SK-N-SH (cell line): ENCODE measurements at regions not wholly inside any gene's neighbourhood (a gene's known extent, or its start where the extent isn't known, plus 50 kb on each side); places are given as distances from the start of the nearest gene placed in this dataset.

ENCODE experiments used
- CTCF ChIA-PET: fragments of 300-600, 350-600 bp; formaldehyde crosslinking; extraction: SDS; loops from one replicate; lab custom pipeline; 2021; lab: Yijun Ruan, JAX
- POLR2A ChIA-PET: fragments of 350-600 bp; sonication (Branson Sonifier 250); formaldehyde crosslinking; extraction: SDS; loops from one replicate; lab custom pipeline; 2020; ENCODE audit warnings: antibody characterized with exemption, inconsistent platforms; lab: Yijun Ruan, JAX
- DNase-seq: peaks from one replicate; pipeline ENCODE4 v3.0.0; 2012
- H2AFZ ChIP-seq: fragments of 200-600 bp; sonication (generic); 2 replicates; pipeline ENCODE4 v1.8.1; 2016; ENCODE audit warnings: antibody characterized with exemption, mild to moderate bottlenecking, low read depth
- H3F3A ChIP-seq: fragments of 200-600 bp; sonication (generic); replicated peaks from 2 replicates; pipeline ENCODE3; 2016; ENCODE audit warnings: antibody characterized with exemption, mild to moderate bottlenecking; ENCODE audit not compliant: insufficient read depth
- H3K27ac ChIP-seq, 2 experiments: fragments of 200-500 bp in 1 of 2; fragments of 200-600 bp in 1 of 2; sonication (Bioruptor generic) in 1 of 2; sonication (generic), shearing (Covaris generic) in 1 of 2; 2 replicates each; pipeline versions ENCODE4 v1.5.1 to v1.6.1; 2014 to 2016; ENCODE audit warnings: low read depth in 2 of 2, inconsistent platforms in 1 of 2, low read length in 1 of 2, mild to moderate bottlenecking in 1 of 2, mixed read lengths in 1 of 2
- H3K27me3 ChIP-seq: fragments of 200-600 bp; sonication (generic), shearing (Covaris generic); 2 replicates; pipeline ENCODE4 v1.6.1; 2016; ENCODE audit warnings: mixed run types; ENCODE audit not compliant: insufficient read depth
- H3K36me3 ChIP-seq, 2 experiments: fragments of 200-500 bp in 1 of 2; fragments of 200-600 bp in 1 of 2; sonication (Bioruptor generic) in 1 of 2; sonication (generic) in 1 of 2; replicated peaks in 1 of 2; 2 replicates each; pipeline versions ENCODE3 to v1.5.1; 2014 to 2016; ENCODE audit warnings: low read length in 1 of 2, mild to moderate bottlenecking in 1 of 2; ENCODE audit not compliant: insufficient read depth in 2 of 2, control insufficient read depth in 1 of 2
- H3K4me1 ChIP-seq, 2 experiments: fragments of 200-500 bp in 1 of 2; fragments of 200-600 bp in 1 of 2; sonication (Bioruptor generic) in 1 of 2; sonication (generic), shearing (Covaris generic) in 1 of 2; 2 replicates each; pipeline versions ENCODE4 v1.5.1 to v1.6.1; 2014 to 2016; ENCODE audit warnings: low read depth in 1 of 2, low read length in 1 of 2, mixed run types in 1 of 2; ENCODE audit not compliant: insufficient read depth in 2 of 2, control insufficient read depth in 1 of 2
- H3K4me2 ChIP-seq: fragments of 200-600 bp; sonication (generic), shearing (Covaris generic); 2 replicates; pipeline ENCODE4 v1.6.1; 2017; ENCODE audit warnings: mixed run types
- H3K4me3 ChIP-seq, 2 experiments: fragments of 200-500 bp in 1 of 2; fragments of 200-600 bp in 1 of 2; sonication (Bioruptor generic) in 1 of 2; sonication (generic), shearing (Covaris generic) in 1 of 2; 2 replicates each; pipeline versions ENCODE4 v1.5.1 to v1.8.1; 2014 to 2016; ENCODE audit warnings: low read depth in 2 of 2, inconsistent platforms in 1 of 2, low read length in 1 of 2, mild to moderate bottlenecking in 1 of 2, mixed read lengths in 1 of 2, moderate library complexity in 1 of 2
- H3K79me2 ChIP-seq: fragments of 200-600 bp; sonication (generic); 2 replicates; pipeline ENCODE4 v1.8.1; 2017; ENCODE audit warnings: mild to moderate bottlenecking; ENCODE audit not compliant: insufficient read depth
- H3K9ac ChIP-seq: fragments of 200-600 bp; sonication (generic); 2 replicates; pipeline ENCODE4 v1.6.1; 2017; ENCODE audit warnings: mixed run types
- H3K9me2 ChIP-seq: fragments of 200-600 bp; sonication (generic); 2 replicates; pipeline ENCODE4 v1.6.1; 2017; ENCODE audit warnings: mixed run types
- H3K9me3 ChIP-seq: fragments of 200-600 bp; sonication (generic); 2 replicates; pipeline ENCODE4 v1.6.1; 2017; ENCODE audit warnings: mixed run types, mild to moderate bottlenecking, moderate library complexity
- H4K20me1 ChIP-seq: fragments of 200-600 bp; sonication (generic); 2 replicates; pipeline ENCODE4 v1.6.1; 2017; ENCODE audit warnings: mild to moderate bottlenecking, mixed run types; ENCODE audit not compliant: insufficient read depth
- CHD2 ChIP-seq: fragments of 150-350 bp; IDR thresholded peaks from 2 replicates; pipeline ENCODE4 v1.6.1; 2018; ENCODE audit warnings: low read length; ENCODE audit not compliant: partially characterized antibody
- CTCF ChIP-seq: fragments of 200-600 bp; sonication (generic); IDR thresholded peaks from 2 replicates; pipeline ENCODE4 v1.6.1; 2017; ENCODE audit warnings: antibody characterized with exemption, mild to moderate bottlenecking, moderate library complexity
- ELF1 ChIP-seq: IDR thresholded peaks from 2 replicates; pipeline ENCODE4 v1.4.0; 2012
- EP300 ChIP-seq, 2 experiments: IDR thresholded peaks; 2 replicates each; pipeline versions ENCODE4 v1.4.0 to v1.6.1; 2012; ENCODE audit warnings: borderline replicate concordance in 1 of 2, low read depth in 1 of 2, low read length in 1 of 2
- FOSL2 ChIP-seq: IDR thresholded peaks from 2 replicates; pipeline ENCODE4 v1.4.0; 2012; ENCODE audit warnings: low read depth, mild to moderate bottlenecking, moderate library complexity, borderline replicate concordance
- FOXM1 ChIP-seq: IDR thresholded peaks from 2 replicates; pipeline ENCODE4 v1.4.0; 2012; ENCODE audit warnings: low read depth, mild to moderate bottlenecking
- GABPA ChIP-seq: IDR thresholded peaks from 2 replicates; pipeline ENCODE4 v1.4.0; 2012; ENCODE audit warnings: low read depth, mild to moderate bottlenecking
- GATA2 ChIP-seq: sonication (generic); formaldehyde crosslinking; IDR thresholded peaks from 2 replicates; pipeline ENCODE4 v1.5.0; 2020; ENCODE audit warnings: mild to moderate bottlenecking, missing genetic modification reagents
- IRF3 ChIP-seq: fragments of 150-350 bp; IDR thresholded peaks from 2 replicates; pipeline ENCODE4 v1.6.1; 2016; ENCODE audit warnings: mild to moderate bottlenecking, low read depth, low read length
- JUND ChIP-seq: IDR thresholded peaks from 2 replicates; pipeline ENCODE4 v1.4.0; 2012
- MAX ChIP-seq: IDR thresholded peaks from 2 replicates; pipeline ENCODE4 v1.4.0; 2012; ENCODE audit warnings: low read depth
- MXI1 ChIP-seq: IDR thresholded peaks from 2 replicates; pipeline ENCODE4 v1.6.1; 2012; ENCODE audit warnings: mild to moderate bottlenecking, low read depth, low read length, improper control_type of control experiment
- NFIC ChIP-seq: IDR thresholded peaks from 2 replicates; pipeline ENCODE4 v1.4.0; 2012; ENCODE audit warnings: borderline replicate concordance
- NRF1 ChIP-seq: IDR thresholded peaks from 2 replicates; pipeline ENCODE4 v1.6.1; 2012; ENCODE audit warnings: low read depth, mild to moderate bottlenecking, low read length
- PBX3 ChIP-seq: IDR thresholded peaks from 2 replicates; pipeline ENCODE4; 2012
- POLR2AphosphoS5 ChIP-seq: IDR thresholded peaks from 2 replicates; pipeline ENCODE4 v1.6.1; 2012; ENCODE audit warnings: low read depth, low read length
- RAD21 ChIP-seq: IDR thresholded peaks from 2 replicates; pipeline ENCODE4 v1.6.1; 2012; ENCODE audit warnings: mild to moderate bottlenecking, low read length
- RCOR1 ChIP-seq: fragments of 150-350 bp; IDR thresholded peaks from 2 replicates; pipeline ENCODE4 v1.6.1; 2017; ENCODE audit warnings: antibody characterized with exemption, low read length
- RFX5 ChIP-seq: IDR thresholded peaks from 2 replicates; pipeline ENCODE4 v1.6.1; 2012; ENCODE audit warnings: mild to moderate bottlenecking, improper control_type of control experiment, low read length
- RXRA ChIP-seq: IDR thresholded peaks from 2 replicates; pipeline ENCODE4 v1.4.0; 2012; ENCODE audit warnings: low read depth, mild to moderate bottlenecking, borderline replicate concordance
- SIN3A ChIP-seq: IDR thresholded peaks from 2 replicates; pipeline ENCODE4 v1.6.1; 2012; ENCODE audit warnings: low read depth, mild to moderate bottlenecking, low read length, moderate library complexity, borderline replicate concordance
- TCF12 ChIP-seq: IDR thresholded peaks from 2 replicates; pipeline ENCODE4 v1.4.0; 2012
- TEAD4 ChIP-seq: IDR thresholded peaks from 2 replicates; pipeline ENCODE4 v1.4.0; 2012; ENCODE audit warnings: mild to moderate bottlenecking, borderline replicate concordance; ENCODE audit not compliant: insufficient read depth
- YY1 ChIP-seq: IDR thresholded peaks from 2 replicates; pipeline ENCODE4 v1.4.0; 2012; ENCODE audit warnings: low read depth, mild to moderate bottlenecking
- WGBS: methylation state at CpG from one replicate; pipeline ENCODE4 v1.1.6; 2017; ENCODE audit warnings: low lambda C conversion rate; 5-methylcytosine and 5-hydroxymethylcytosine counted together

- 69% methylated on average over 5 of the region's 5 CpGs for WGBS
- peak; percentile 62; the same call in 1 of the 2 replicates for TF ChIP-seq FOSL2
- no peak; the same call in 1 of the 2 replicates for TF ChIP-seq PBX3
- peak; percentile 21; the same call in 1 of the 2 replicates for TF ChIP-seq TEAD4
- TF ChIP-seq TCF12: peak; percentile 66
- no peak for TF ChIP-seq FOXM1
- TF ChIP-seq JUND: peak; percentile 72
- TF ChIP-seq RAD21: no peak
- no peak for TF ChIP-seq MXI1
- no peak for TF ChIP-seq YY1
- no peak for TF ChIP-seq MAX
- TF ChIP-seq RFX5: no peak
- peak in 1 of 2 experiments; percentile 62; a peak in 1 of 4 replicates for TF ChIP-seq EP300 (IDR thresholded peaks at IDR 0.05; ENCODE audit: borderline replicate concordance in 1 of 2, low read depth in 1 of 2, low read length in 1 of 2)
- no peak for TF ChIP-seq SIN3A
- no peak for TF ChIP-seq RXRA
- TF ChIP-seq IRF3: no peak
- 0 out of 2 replicates have a peak, but pooled peaks have one; percentile 10 for TF ChIP-seq NFIC
- Histone ChIP-seq H3F3A (no peaks in the 10 kb centered on the region), H3K4me3 (no peak overlapping the region), H2AFZ (no peak overlapping the region), H3K27me3 (no peaks in the 10 kb centered on the region), H3K27ac (peak overlapping the region in 1 of 2 experiments; percentile 30; a peak in 1 of 4 replicates), H4K20me1 (no peaks in the 10 kb centered on the region), H3K9ac (no peak overlapping the region), H3K4me2 (no peak overlapping the region), H3K4me1 (peaks cover 0 to 20% of the 10 kb centered on the region in 2 experiments; a peak in 3 of 4 replicates), H3K9me2 (no peaks in the 10 kb centered on the region), H3K36me3 (no peaks in the 10 kb centered on the region), H3K79me2 (no peaks in the 10 kb centered on the region), H3K9me3 (no peaks in the 10 kb centered on the region)
- ChIA-PET POLR2A (no interaction called here), CTCF (interaction anchor here (1.2 to 2.6 kb wide), 3 partner anchors 9 to 79 kb away, joined by 3 to 10 read pairs (median 3); no protein-coding TSS in a partner anchor)
- DNase-seq: no peak
Measured at GRCh38 chr10:33114451-33114952, 156.5 kb upstream of the ITGB1 start.

GRCh38 chr10:33113466-33113865, 155.4 kb upstream of the ITGB1 start:
- Histone ChIP-seq H3K9me2 (no peaks in the 10 kb centered on the region), H3F3A (no peaks in the 10 kb centered on the region), H3K9ac (no peak overlapping the region), H3K27me3 (no peaks in the 10 kb centered on the region), H2AFZ (no peak overlapping the region), H3K4me1 (peaks cover 0 to 20% of the 10 kb centered on the region in 2 experiments; a peak in 3 of 4 replicates), H3K79me2 (no peaks in the 10 kb centered on the region), H3K36me3 (no peaks in the 10 kb centered on the region), H3K9me3 (no peaks in the 10 kb centered on the region), H3K27ac (no peak overlapping the region), H3K4me3 (no peak overlapping the region), H3K4me2 (0 out of 2 replicates have a peak overlapping the region, but pooled peaks have one; percentile 27), H4K20me1 (no peaks in the 10 kb centered on the region)
- POLR2A ChIA-PET: no interaction called here
- no peak for DNase-seq
- no peak for TF ChIP-seq NFIC
- TF ChIP-seq CTCF: no peak
- no peak for TF ChIP-seq RXRA
- no peak for TF ChIP-seq POLR2AphosphoS5
- TF ChIP-seq CHD2: no peak
- no peak for TF ChIP-seq GABPA
- TF ChIP-seq GATA2 (CRISPR knock-in tag): no peak
- no peak for TF ChIP-seq ELF1
- TF ChIP-seq PBX3: no peak
- no peak for TF ChIP-seq NRF1
- no peak for TF ChIP-seq SIN3A
- no peak for TF ChIP-seq MXI1
- no peak for TF ChIP-seq RCOR1
- WGBS: 89% methylated on average over 5 of the region's 5 CpGs
- CTCF ChIA-PET: no interaction called here
